ENCODE measurements at regions not wholly inside any gene's neighbourhood (a gene's known extent, or its start where the extent isn't known, plus 50 kb on each side); places are given as distances from the start of the nearest gene placed in this dataset.

- no peak for DNase-seq (ENCODE audit: low read depth in 1 of 2, low spot score in 1 of 2)
These were observed 589.8 kb downstream of the HS3ST4 start for GRCh38 chr16:26281381-26282110.

DNA sequence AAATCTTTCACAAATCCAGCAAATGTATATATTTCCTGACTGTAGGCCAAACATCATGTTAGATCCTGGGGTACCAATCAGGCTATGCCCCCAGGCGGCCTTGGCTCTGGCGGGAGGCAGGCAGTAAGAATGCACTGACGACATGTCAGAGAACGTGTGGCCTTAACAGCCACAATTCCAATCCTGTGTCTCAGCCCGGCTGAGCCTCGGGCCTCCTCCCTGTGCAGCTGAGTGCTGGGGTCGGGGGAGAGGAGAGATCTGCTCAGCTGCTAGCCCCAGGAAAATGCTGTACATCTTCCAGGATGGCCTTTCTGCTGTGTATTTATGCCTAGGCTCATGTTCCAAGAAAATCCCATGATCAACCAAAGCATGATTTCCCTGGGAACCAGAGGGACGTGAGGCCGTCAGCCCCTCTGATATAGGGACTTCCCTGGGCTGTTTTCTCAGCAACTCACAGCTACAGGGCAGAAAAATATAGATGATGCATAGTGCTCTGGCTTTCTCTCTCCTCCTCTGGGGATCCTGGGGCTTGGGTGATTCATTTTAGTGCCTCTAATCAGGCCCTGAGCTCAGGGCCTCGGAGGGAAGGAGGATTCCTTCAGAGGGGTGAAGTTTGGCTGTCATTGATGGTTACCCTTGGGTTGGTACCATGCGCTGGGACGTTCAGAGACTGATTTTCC is 604.0 kb downstream of the HS3ST4 start:
- no peak for DNase-seq (ENCODE audit: low read depth in 1 of 2, low spot score in 1 of 2)

GRCh38 chr16:26301516-26301915 is 609.8 kb downstream of the HS3ST4 start:
- no peak for DNase-seq (ENCODE audit: low read depth in 1 of 2, low spot score in 1 of 2)

DNA sequence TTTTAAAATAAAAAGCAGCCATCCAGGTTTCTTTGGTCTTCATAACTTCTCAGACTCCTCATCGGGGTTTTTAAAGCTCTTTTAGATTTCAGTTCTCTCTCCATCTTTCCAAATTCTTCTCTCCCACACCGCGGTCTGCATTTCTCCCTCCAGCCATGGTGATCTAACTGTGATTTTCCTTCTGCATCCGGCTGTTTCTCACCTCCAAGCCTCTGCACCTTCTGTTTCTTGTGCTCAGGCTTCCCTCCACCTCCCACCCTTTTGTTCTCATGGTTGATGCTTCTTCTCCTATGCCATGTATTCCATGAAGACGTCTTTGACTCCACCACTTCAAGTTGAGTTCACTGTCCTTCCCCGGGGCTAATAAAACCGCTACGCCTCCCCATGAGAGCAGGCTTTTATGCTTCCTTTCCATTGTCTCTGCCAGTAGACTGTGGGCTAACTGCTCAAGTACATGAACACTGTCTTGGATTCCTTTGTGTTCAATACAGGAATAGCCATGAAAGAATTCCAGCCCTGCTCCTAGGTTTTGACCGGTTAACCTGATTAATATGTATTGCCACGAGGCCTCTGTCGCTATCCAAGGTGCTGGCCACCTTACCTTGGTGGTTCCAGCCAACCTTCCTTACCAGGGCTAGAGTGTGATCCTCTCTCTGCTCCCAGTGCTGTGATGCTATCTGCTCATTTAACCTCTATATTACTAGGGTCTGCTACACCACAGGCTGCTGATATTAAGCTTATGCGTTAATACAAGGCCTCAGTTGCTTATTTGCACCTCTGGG is 625.1 kb downstream of the HS3ST4 start:
- DNase-seq (ENCODE audit: low read depth in 1 of 2, low spot score in 1 of 2), result no peak

DNA sequence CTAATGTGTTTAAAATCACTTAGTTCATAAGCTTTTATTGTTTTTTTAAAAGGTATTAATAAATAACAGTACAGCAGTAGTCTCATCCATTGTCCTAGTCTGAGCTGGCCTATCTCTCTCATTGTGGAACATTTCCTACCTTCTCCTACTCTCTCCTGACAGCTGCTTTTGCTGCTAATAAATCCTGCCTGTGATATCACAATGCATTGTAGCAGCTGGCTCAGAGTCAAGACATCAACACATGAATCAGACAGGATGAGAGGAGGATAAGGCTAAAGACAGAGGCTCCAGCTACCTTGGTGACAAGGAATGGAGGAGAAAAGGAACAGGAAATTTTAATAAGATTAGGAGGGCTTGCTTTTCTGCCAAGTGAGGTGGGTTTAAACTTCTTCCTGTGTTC is 626.1 kb downstream of the HS3ST4 start:
- no peak for DNase-seq (ENCODE audit: low read depth in 1 of 2, low spot score in 1 of 2)

DNA sequence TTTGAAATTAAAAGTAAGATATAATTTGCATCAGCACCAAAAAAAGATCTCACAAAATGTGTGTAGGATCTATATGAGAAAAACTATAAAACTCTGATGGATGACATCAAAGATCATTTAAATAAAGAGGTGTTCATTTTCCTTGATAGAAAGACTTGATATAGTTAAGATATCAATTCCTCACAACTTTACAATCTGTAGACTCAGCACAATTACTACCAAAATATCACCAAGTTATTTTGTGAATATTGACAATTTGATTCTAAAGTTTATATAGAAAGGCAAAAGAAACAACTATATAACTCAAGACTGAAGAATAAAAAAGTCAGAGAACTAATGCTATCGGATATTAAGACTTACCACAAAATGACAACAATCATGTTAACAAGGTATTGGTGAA is 638.9 kb downstream of the HS3ST4 start:
- DNase-seq (ENCODE audit: low read depth in 1 of 2, low spot score in 1 of 2), result no peak

DNA sequence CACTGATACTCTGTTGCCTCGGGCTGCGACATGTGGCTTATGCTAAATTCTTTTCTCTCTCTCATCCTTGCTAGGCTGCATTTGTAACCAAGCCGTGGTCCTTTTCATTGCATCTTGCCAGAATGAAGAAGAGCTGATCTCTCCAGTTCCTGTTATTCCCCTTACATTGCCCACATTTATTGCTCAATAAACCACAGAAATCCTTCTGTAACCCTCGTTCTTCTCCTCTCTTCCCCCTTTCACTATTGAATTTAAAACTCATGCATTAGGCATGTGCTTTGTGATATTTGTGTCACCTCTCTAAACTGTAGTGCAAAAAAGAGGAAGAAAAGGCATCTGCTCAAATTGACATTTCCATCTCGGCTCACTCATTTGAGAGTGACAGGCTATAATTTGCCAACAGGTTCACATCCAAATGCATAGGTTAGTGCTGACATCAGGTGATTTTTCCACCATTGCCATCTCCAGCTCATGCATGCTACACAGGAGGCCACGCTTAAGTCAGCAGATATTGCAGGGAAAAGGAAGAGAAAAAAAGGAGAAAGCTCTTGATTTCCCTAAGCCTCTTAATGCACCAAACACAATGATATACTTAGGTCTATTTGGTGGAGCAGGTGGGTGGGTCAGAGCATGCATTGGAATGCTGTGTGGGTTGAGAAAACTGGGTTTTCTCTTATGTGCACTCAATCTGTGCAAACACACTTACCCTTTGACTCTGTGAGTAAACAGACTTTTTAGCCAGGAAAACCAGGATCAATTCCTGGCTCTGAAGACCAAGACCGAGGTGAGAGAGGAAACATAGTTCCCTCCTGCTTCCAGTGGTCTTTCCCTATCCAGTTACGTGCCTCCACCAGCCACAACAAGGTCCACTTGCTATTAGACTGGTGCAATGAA is 642.7 kb downstream of the HS3ST4 start:
- DNase-seq (ENCODE audit: low read depth in 1 of 2, low spot score in 1 of 2), result no peak

DNA sequence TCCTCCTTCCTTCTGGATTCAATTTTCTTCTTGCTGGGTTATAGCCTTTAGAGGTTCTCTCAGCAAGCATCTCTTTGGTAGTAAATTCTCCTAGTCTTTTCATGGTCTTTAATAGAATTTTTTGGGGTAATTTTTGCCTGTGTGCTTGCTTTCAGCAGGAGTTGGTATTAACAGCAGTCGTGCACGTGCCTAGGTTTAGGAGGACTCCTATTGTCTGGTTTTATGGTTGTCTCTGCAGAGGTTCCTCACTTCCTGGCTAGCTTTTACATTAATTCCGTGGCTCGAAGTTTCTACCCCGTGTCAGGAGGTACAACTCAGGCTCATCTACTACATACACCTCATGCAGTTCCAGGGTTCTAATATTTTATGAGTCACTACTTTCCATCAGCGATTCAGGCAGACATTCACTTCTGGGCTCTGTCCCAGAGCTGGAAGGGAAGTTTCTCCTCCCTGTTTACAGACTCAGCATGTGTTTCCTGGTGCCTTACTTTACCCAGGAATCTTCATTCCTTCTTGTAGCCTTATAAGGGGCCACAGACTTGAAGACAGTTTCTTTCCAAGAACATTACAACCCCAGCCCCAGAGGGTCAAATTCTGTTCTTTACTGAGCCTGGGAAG is 643.6 kb downstream of the HS3ST4 start:
- no peak for DNase-seq (ENCODE audit: low read depth in 1 of 2, low spot score in 1 of 2)

- DNase-seq (ENCODE audit: low read depth in 1 of 2, low spot score in 1 of 2), result no peak
These were observed 650.9 kb downstream of the HS3ST4 start for GRCh38 chr16:26342621-26343020.

DNA sequence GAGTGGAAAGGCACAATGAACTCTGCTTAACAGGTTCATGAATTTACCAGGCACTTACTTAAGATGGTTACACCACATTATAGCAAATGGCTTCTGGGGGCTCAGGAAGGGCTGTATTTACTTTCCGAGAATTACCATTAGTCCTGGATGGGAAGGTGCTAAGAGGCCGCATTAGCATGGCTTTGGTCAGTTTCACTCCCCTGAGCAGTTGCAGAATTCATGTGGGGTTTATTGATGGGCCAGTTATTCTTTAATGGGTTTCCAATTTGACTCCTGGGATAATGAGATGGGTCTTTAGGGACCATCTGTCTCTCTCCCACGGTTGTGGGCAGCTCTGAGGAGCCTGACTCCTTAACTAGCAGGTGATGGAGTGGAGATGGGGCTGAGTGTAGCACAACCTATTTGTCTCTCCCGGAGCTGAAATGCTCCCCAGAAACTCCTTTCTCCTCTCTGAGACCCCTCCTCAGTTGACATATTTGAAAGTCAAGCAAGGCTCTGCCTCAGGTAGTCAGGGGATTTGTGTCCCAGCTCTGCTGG is 652.5 kb downstream of the HS3ST4 start:
- no peak for DNase-seq (ENCODE audit: low read depth in 1 of 2, low spot score in 1 of 2)

DNA sequence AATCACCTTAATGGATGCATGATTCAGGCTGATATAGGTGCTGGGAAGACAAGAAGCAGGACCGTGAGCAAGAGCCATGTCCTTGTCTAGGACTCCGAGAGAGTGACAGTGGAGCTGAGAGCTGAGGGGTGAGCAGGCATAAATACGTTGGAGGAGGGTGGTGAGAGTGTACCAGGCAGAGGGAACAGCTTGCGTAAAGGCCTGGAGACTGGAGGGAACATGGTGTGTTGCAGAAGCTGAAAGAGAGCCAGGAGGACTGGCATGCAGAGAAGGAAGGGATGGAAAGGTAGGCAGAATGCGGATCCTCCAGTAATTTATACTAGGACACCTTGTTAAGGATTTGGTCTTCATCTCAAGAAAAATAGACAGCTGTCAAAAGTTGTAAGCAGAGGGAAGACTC is 653.2 kb downstream of the HS3ST4 start:
- DNase-seq (ENCODE audit: low read depth in 1 of 2, low spot score in 1 of 2), result no peak

GRCh38 chr16:26345966-26346365 is 654.2 kb downstream of the HS3ST4 start:
- no peak for DNase-seq (ENCODE audit: low read depth in 1 of 2, low spot score in 1 of 2)

DNA sequence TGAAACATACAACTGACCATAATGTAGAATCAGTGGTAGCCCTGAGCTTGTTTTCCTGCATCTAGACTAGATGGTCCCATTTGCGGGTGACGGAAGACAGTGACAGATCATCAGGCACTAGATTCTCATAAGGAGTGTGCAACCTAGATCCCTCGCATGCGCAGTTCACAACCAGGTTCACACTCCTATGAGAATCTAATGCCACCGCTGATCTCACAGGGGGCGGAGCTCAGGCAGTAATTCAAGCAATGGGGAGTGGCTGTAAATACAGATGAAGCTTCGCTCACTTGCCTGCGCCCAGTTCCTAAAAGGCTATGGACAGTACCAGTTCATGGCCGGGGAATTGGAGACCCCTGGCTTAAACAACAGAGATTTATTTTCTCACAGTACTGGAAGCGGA is 656.3 kb downstream of the HS3ST4 start:
- no peak for DNase-seq (ENCODE audit: low read depth in 1 of 2, low spot score in 1 of 2)

GRCh38 chr16:26360867-26361266 is 669.1 kb downstream of the HS3ST4 start:
- no peak for DNase-seq (ENCODE audit: low read depth in 1 of 2, low spot score in 1 of 2)

GRCh38 chr16:26363581-26363980 is 671.8 kb downstream of the HS3ST4 start:
- DNase-seq (ENCODE audit: low read depth in 1 of 2, low spot score in 1 of 2), result no peak

DNA sequence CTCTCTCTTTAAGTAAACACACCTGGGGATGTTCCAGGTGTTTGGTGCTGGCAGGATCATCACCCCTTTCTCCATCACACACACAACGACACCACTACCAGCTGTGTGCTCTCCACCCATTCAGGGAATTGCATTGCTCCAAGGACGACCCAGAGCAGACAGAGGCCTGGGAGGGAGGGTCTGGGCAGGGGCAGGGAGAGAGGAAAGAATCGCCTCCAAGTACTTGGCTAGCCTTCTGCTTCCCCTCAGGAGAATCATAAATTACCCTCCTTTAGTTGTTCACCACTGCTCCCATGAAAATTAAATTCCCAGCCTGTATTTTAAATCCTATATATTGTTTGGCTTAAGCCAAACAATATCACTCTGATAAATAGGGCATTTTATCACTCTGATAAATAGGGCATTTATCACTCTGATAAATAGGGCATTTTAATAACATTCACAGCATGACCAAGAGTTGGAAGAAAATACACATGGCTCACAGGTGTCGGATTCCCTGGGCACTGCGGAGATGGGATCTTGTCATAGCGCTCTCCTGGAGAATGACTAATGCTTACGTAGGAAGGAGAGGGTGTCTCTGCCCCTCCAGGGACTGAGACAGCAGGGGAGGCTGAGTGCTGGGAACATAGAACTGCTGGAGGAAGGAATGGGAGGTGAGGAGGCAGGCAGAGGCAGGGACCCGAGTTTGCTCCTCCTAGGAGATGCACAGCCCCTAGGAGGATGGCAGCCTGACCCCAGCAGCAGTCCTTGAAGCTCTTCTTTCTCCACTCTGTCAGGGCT is 673.6 kb downstream of the HS3ST4 start:
- DNase-seq (ENCODE audit: low read depth in 1 of 2, low spot score in 1 of 2), result no peak

DNA sequence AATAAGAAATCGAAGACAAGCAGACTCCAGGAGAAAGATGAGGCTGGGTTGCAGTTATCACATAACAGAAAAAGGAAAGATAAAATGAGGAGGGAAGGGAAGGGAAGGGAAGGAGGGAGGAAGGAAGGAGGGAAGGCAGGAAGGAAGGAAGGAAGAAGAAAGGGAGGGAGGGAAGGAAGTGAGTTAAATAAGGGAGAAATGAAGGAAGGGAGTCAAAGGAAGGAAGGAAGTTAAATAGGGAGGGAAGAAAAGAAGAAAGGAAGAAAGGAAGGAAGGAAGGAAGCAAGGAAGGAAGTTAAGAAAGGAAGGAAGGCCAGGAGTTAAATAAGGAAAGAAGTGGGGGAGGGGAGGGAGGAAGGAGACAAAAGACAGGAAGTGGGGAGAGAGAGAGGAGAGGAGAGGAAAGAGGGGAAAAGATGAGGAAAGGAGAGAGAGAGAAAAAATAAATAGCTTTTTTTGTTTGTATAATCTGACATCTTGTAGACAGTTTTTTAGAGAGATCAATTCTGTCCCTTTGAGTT is 679.6 kb downstream of the HS3ST4 start:
- no peak for DNase-seq (ENCODE audit: low read depth in 1 of 2, low spot score in 1 of 2)

DNA sequence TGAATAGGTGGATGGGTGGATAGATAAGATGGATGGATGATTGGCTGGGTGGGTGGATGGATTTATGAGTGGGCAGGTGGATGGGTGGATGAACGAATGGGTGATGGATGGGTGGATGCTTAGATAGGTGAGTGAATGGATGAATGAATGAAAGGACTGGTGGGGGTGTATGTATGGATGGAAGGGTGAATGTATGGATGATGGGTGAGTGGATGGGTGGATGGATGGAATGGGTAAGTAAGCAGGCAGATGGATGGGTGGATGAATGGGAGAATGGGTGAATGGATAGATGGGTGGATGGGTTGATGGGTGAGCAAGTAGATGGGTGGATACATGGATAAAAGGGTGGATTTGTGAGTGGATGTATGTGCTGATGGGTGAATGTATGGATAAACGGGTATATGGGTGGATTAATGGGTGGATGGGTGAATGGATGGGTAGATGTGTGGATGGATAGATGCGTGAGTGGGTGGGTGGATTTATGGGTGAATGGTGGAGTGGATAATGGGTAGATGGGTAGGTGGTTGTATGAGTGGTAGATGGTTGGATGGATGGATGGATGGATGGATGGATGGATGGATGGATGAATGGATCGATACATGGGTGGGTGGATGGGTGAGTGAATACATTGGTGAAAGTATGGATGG is 682.6 kb downstream of the HS3ST4 start:
- no peak for DNase-seq (ENCODE audit: low read depth in 1 of 2, low spot score in 1 of 2)

GRCh38 chr16:26382586-26382985 is 684.1 kb upstream of the C16orf82 start:
- DNase-seq (ENCODE audit: low read depth in 1 of 2, low spot score in 1 of 2), result no peak

Measured in activated T-helper 1 cell treated with anti-CD3 and anti-CD28 coated beads, Interleukin-2, amount 50 U/mL, for 16 hours (primary cell).